Stimulated activated CD8-positive, alpha-beta memory T cell treated with anti-CD3 and anti-CD28 coated beads, Interleukin-12 subunit alpha, Interleukin-12 subunit beta, amount 100 ng/mL, for 1 hour (primary cell): ENCODE measurements at regions not wholly inside any gene's neighbourhood (a gene's known extent, or its start where the extent isn't known, plus 50 kb on each side); places are given as distances from the start of the nearest gene placed in this dataset.
A peak's percentile ranks its signal among the peaks of the same experiment; 100 is the strongest.

Experiments
- DNase-seq: peaks from one replicate; pipeline ENCODE4 v3.0.0-alpha.2; 2020; ENCODE audit warnings: low read depth

DNA sequence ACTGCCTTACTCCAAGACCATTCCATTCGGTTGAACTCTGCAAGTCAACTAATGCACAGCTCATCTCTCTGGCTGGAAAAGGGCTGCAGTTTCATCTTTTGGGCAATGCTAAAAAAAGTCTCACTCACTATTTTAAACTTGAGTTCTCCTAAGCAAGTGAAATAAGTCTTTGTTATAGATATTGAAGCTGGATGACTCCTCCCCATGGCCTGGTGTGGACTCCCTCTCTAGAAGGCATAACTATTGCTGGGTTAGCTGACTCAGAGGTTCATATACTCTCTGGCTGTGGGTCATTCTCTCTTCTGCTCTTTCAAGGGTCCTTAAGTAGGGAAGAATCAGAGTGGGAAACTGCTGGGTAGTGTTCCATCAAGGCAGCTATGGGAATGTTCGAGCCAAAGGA lies 88.0 kb downstream of the XCL2 start:
- no peak for DNase-seq

DNA sequence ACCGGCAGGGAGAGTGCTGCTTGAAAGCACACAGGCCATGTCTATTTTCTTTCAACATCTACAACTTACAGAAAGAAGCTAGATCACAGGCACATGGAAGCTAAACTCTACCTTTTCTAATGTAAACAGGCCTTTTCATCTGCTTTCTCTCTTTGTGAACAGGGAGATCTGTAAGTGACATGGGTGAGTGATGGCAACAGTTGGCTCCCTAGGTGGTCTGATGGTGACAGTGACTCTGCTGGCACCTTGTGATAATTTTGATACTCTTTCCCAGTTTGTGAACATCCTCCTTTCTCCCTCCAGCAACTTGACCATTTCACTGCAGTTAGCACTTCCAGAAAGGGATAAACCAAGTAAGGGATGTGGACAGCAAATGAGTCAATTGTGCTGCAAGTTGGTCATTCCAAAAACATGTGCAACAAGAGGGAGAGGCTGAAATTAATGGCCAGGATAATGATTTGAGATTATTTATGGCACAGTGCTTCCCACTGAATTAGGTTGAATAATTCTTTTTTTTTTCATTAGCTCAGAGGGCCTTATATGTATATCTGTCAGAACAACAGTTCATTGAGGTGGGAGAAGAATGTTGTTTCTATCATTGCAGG lies 89.5 kb downstream of the XCL2 start:
- no peak for DNase-seq

DNA sequence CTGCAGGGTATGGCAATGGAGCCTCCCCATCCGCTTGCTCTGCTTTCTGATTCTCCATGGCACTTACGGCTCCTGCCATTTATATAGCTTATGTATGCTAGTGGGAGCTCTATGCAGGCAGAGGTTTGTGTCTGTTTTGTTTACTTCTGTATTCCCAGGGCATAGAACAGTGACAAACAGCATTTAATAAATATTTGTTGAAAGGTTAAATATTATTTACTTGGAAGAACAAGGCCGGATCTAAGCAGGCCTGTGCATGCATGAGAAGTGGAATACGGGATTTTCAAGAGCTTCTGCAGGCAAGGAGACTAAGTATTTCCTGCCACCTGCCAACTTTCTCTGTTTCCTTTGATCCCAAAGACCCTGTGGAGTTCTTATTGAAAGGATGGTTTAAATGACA lies 90.7 kb downstream of the XCL2 start:
- DNase-seq, result no peak

DNA sequence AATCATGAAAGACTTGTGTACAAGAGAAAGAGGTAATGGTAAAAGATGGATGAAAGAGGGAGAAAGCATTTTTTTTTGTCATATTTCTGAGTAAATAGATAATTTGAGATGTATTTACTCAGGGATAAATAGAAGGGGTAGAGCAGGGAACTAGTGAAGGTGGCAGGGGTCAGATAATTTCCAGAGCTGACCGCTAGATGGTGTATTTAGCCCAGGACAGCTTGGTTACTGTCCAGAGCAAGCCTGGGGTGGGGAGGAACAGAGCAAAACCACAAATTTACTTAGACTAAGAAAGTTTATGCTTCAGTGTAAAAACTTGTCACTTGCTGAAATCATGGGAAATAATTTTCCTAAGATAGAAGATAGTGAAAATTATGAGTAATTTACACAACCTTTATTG lies 91.5 kb downstream of the XCL2 start:
- no peak for DNase-seq

DNA sequence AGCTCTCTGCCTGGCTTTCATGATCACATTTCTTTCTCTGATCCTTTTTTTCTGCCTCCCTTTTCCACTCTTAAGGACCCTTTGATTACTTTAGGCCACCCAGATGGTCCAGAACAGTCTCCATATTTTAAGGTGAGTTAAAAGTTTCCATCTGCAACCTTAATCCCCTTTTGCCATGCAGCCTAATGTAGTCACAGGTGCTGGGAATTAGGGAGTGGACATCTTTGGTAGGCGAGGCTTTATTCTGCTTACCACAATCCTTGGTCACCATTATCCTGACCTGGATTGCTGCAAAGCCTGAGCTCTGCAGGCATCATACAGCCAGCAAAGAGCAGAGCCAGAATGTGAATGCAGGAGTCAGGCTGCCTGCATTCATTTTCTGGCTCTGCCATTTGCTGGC lies 95.9 kb downstream of the XCL2 start:
- DNase-seq, result no peak

DNA sequence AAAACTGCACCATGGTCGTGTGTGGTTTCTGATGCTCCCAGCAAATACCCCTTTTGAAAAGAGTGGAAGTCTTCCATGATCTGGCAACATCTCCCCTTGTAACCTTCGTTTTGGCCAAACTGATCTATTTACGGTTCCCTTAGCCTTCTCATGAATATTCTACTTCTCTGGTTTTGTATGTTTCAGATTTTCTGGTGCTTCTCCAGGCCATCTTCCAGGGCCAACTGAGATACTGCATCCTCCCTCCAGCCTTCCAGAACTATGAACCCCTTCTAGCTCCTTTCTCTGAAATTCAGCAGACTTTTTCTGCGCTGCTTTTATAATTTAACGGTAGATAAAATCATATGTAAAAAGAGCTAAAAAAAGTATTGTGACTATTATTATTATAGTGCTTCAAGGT lies 97.7 kb downstream of the XCL2 start:
- DNase-seq, result no peak

DNA sequence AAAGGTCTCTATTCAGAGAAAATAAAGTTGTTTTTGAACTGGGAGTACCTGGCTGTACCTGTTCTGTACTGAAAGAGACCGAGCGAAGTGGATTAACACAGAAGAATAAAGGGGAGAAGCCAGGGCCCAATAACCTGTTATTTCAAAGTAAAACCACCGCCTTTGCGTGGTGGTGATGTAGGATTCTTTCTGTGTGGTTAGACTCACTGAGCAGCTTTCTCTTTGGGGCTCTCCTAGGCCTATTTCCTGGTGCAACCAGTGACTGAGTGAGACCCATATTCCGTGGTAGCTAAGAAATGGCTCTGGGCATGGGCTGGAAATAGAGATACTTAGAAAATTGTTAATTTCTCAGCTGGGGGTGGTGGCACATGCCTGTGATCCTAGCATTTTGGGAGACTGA lies 99.9 kb downstream of the XCL2 start:
- DNase-seq, result no peak

DNA sequence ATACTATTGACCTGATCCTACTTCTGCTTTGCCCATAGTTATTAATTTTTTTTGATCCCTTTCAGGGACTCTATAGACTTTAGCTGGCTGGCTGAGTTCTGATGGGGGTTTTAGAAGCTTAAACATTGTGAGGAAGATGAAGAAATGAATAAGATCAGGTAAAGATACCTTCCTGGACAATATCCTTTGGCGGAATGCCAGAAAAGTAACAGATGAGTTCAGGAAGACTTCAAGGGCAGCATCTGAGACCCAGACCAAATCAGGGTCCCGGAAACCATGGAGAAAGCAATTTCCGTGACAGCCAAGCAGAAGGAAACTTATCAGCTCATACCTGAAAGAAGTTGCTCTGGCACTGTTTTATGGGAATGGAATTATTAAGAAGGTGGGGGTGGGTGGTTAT lies 100.4 kb downstream of the XCL2 start:
- DNase-seq, result no peak

DNA sequence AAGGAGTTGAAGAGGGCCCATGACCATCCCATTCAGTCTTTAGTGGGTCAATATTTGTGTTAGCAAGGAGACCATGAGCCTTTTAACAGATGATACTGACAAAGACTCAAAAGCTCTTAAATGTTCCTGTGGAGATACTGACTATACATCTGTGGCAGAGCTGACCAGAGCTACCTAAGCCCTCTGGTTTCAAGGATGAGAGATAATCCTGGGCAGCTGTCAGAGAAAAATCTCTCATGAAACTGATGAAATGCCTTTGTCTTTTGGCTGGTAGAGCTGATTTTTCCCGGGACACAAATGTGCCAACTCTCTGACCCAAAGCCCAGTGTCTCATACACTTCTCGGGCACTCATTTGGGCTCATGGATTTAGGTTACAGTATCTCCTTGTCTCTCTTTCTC lies 100.9 kb downstream of the XCL2 start:
- DNase-seq, result no peak

DNA sequence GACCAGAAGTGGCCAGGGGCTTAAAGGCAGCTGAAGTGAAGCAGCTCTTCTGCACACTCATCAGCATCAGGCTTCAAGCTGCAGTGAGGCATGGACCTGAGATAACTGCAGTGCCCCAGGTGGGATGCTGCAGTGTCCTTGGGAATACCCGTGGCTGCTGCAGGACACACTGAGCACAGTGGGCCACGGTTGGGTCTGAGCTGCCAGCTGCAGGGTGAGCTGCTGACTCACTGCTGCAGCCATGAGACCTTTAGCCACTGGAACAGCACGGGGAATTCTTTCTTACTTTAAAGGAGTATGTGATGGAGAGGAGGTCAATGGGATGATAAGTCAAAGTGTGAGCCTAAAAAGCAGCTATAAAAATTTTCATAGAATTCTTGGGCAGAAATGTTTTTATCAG lies 102.1 kb downstream of the XCL2 start:
- DNase-seq, result no peak

DNA sequence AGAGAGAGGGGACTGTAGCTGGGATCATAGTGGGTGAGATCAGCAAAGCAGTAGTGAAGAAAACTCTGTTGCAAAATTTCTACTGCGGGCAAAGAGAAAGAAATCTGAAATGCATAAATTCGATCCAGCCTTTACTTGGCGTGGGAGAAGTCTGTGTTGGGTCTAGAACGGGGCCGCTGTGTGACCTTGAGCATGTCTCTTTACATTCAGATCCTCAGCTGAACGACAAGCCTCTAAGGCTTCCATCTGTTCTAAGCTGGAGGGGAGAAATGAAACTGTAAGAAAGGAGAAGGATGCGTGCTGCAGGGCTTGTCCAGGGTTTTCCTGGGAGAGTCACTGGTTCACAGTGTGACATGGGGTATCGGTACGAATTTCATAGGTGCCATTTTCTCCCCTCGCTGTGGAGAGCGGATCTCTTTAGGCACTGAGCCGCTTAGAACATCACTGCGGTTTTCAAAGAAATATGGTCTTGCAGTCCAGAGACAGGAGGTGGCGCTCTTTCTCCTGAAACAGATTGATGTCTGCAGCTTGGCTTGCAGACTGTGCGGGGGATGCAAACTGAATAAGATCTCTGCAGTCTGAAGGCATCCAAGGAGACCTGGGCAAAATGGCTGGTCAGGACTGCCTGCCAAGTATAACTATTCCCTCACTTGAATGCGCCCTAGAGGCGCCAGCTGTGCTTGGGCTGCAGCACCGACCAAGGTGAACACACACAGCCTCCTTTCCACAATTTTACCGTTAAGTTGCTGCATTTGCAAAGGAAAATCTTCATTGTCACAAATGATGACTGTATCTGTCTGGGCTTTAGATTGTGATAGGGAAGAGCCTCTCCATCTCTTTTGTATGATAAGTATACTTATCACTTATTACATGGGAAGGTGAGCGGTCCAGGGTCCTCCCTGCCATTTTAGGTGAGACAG lies 104.1 kb downstream of the XCL2 start:
- peak; percentile 73 for DNase-seq

DNA sequence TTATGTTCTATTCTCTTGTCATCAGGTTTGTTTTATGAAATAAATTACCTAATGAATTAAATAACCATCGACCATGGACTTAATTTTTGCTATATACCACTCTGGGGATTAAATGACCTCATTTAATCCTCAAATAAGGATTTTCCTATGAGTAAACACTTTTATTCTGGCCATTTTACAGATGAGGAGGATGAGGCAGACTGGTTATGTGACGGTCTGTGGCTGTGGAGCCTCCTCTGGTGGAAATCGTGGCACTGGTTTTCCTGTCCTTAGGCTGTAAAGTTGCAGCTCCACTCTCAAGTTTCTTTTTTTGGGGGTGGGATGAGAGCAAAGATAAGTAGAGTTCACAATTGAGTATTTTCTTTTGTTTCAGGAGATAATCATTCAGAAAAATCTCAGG lies 105.2 kb downstream of the XCL2 start:
- DNase-seq, result no peak

DNA sequence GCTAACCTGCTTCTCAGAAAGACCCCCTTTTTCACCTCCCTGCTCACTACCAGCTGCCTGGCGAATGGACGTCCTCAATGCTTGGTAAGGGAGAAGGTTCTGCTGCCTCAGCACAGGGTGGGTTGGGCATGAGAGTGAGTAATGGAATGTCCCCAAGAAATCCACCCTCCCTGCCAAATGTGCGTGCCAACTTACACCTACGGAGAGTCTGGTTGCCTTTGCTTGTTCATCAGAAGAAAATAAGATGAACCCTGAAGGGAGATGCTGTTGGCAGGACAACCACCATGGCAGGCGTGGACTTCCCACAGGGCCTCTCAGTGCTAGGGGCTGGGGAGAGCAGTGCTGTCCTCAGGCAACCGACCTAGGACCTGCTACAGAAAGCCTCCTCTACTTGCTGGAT lies 106.0 kb downstream of the XCL2 start:
- no peak for DNase-seq

DNA sequence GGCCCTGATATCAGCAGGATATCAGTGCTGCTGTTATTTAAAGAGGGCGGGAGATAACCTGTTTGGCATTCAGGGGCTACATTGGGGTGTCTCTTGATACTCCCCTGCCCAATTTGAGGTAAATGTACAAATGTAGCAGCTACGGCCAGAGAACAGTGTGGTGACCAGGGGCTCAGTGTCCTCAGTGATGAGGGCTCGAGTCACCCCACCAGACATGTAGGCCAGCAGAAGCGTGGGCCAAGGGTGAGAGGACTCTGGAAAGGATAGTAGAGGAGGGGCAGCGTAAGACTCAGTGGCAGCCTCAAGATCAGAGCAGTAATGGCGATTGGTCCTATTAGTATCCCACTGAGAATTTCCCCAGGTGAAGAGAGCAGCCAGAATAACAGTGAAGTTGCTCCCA lies 108.4 kb downstream of the XCL2 start:
- no peak for DNase-seq

DNA sequence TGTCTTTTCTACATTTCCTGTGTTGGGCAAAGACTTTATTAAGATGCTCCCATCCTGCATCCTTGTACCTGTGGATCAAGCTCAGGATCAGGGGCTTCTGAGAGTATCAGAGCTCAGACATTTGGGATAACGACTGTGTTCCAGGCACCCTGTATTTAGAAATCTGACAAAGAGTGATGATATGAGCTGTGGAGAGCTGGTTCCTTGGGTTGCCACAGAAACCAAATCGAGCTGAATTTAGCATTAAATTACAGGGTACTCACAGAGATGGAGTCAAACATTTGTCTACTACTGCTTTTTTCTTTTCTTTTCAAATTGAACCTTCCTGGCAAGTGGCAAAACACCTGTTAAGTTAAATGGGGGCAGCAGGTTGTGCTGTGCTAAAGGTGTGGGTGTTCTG lies 110.6 kb downstream of the XCL2 start:
- DNase-seq, result no peak

DNA sequence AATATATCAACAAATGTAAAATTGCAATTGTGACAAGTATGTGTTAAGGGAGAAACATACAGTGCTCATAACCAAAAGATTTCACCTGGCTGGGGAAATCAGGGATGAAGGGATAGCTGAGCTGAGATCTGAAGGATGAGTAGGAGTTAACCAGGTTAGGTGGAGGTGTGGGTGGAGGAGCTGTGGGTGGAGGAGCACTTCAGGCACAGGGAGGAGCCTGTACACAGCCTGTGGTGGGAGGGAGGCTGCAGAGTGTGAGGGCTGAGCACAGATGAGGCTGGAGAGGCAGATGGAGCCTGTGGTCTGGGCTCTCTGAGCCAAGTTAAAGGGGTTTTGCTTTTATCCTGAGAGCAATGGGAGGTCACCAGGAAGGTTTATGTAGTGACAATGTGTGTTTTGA lies 111.9 kb downstream of the XCL2 start:
- no peak for DNase-seq

DNA sequence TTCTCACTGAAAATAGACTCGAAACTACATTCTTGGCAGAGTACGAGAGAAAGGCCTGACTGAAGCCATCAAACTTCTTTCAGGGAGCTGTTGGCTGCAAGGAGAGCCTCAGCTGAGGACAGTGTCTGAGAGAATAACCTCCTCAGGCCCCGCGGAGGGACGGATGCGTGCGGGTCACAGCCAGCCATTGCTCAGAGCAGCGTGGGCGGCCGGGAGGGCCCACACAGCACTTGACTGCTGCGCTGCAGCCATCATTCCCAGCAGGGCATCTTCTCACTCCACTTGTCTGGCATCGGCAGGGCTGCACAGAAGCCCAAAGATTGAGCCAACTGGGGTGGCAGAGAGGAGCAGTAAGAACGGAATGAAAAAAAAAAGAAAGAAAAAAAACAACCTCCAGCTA lies 113.5 kb downstream of the XCL2 start:
- DNase-seq, result no peak

DNA sequence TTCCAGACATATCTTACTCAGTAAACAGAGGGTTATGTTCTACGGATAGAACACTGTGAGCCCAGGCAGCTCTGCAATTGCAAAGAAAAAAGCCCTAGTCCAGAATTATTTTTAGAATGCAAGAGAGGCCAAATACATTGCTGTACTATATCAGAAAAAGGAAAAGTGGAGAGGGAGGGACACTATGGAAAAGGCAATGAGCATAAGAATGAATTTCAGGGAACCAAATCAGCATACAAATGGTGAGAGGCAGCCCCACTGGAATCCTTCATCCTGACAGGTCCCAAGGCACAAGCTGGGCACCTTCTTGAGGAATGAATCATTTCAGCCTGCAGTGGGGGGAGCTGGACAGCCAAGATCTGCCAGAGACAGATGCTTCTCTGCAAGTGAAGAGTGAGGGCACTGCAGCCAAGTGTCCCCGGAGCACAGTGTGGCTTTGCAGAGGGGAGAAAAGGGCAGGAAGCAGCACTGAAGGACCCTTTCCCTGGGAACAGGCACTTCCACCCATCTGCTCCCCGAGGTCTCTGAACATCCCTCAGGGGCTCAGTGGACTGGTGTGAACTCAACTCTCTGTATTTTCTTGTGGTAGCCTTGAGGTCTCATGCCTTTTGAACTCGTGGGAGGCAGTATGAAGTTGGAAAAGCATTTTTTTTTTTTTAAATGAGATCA lies 115.6 kb downstream of the XCL2 start:
- DNase-seq, result no peak

DNA sequence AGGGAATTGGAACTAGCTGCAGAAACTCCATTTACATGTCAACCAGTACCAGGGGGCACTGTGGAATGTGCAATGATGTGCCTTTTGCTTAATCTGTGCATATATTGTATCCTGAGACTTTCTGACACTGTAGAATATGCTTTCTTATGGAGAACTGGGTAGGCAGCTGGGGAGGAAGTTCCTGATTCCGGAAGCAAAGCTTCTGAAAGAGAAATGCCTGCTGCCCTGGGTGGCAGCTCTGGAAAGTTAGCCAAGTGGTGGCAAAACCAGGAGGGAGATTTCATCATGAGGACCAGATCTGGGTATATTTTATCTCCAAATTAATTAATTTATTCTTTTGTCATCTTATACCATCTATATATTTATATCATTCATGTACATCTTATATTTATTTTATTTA lies 116.7 kb downstream of the XCL2 start:
- no peak for DNase-seq

DNA sequence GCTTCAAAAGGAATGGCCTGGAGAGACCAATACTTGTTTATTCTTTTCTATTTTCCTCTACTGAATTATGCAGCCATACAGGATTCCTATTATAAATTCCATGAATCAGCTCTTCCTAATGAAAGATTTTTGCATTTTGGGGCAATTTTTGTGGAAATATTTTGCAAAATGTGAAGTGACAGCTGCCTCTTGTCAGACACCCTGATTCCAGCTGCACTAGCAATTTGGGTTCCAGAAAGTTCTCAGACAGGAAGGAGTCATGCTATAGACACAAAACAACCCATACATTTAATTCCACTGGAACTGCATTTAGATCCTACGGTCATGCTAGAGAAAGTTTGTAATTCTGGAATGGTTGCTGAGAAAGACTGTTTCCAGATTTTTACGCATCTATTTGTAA lies 119.5 kb downstream of the XCL2 start:
- no peak for DNase-seq

DNA sequence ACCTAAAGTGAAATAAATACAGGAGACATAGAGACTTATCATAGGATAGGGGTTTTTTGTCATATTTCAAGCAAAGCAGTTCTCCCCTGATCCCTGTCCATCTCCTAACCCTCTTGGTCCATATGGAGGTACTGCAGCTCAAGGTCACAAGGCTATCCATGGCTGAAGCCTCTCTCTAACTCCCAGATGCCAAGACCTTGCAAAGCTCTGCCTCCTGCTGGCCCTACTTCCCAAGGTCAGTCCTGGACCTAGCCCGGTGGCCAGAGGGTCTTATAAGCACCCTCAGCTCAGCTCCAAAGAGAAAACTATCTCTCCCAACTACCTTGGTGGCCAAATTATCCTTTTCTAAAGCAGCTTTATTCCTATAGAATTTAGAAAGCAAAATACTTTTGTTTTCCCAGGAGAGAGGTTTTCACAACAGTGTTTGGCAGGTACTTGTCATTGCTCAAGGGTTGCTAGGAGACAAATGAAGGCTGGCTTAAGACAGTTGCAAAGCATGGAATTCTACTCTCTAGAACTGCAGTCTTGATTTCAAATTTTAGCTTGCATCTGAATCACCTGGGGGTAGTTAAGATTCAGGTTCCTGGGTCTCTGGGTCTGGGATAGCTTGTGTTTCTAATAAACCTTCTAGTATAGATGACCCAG lies 121.5 kb downstream of the XCL2 start:
- DNase-seq, result no peak

DNA sequence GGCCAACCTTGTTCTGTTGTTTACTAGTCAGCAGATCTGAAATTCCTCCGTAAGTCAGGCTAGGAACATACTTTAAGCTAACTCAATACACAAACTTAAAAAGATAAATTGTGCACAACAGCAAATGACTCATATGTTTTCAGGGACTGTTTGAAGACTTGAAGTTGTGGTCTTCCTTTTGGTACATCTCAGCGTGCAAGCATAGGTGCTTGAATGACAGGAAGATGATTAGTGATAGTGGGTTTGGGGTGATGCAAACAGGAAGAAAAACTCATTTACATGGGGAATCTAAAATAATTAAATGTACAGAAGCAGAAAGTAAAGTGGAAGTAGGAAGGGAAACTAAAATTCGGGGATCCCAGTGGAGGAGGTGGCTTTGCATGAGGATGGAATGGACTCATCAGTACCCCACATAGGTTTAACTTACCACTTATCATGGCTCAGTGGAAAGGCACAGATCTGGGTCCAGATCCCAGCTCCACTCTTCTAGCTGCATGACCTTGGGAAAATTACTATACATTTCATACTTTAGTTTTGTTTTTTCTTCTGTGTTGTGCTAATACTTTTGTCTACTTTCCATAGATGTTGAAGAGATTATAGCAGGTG lies 122.3 kb downstream of the XCL2 start:
- DNase-seq, result no peak
